ENCODE measurements at regions not wholly inside any gene's neighbourhood (a gene's known extent, or its start where the extent isn't known, plus 50 kb on each side); places are given as distances from the start of the nearest gene placed in this dataset.

GRCh38 chr7:1361016-1361755, 98.1 kb downstream of the MICALL2 start:
- DNase-seq, result no peak

GRCh38 chr7:1361756-1362125, 97.5 kb downstream of the MICALL2 start:
- no peak for DNase-seq

- DNase-seq, result no peak
Measured at GRCh38 chr7:1362301-1362700, 97.0 kb downstream of the MICALL2 start.

GRCh38 chr7:1364068-1364905, 95.0 kb downstream of the MICALL2 start:
- no peak for DNase-seq

- no peak for DNase-seq
Measured at GRCh38 chr7:1364906-1365570, 94.2 kb downstream of the MICALL2 start.

GRCh38 chr7:1365846-1366245, 93.4 kb downstream of the MICALL2 start:
- DNase-seq, result no peak

GRCh38 chr7:1366801-1367405, 92.4 kb downstream of the MICALL2 start:
- no peak for DNase-seq

GRCh38 chr7:1367501-1368183, 91.6 kb downstream of the MICALL2 start:
- no peak for DNase-seq

GRCh38 chr7:1368184-1368681, 91.0 kb downstream of the MICALL2 start:
- no peak for DNase-seq

GRCh38 chr7:1368682-1369571, 90.3 kb downstream of the MICALL2 start:
- DNase-seq, result peak; percentile 12

GRCh38 chr7:1369916-1370657, 89.2 kb downstream of the MICALL2 start:
- DNase-seq, result no peak

GRCh38 chr7:1370738-1371137, 88.5 kb downstream of the MICALL2 start:
- DNase-seq, result no peak

- DNase-seq, result no peak
Measured at GRCh38 chr7:1372063-1372462, 87.2 kb downstream of the MICALL2 start.

- no peak for DNase-seq
Measured at GRCh38 chr7:1372671-1373379, 86.4 kb downstream of the MICALL2 start.

GRCh38 chr7:1377111-1377909, 82.0 kb downstream of the MICALL2 start:
- no peak for DNase-seq

- DNase-seq, result no peak
Measured at GRCh38 chr7:1378610-1379601, 80.4 kb downstream of the MICALL2 start.

GRCh38 chr7:1380231-1380815, 78.9 kb downstream of the MICALL2 start:
- no peak for DNase-seq

All from NCI-H1092 (cell line).